ENCODE measurements at regions not wholly inside any gene's neighbourhood (a gene's known extent, or its start where the extent isn't known, plus 50 kb on each side); places are given as distances from the start of the nearest gene placed in this dataset.
A peak's percentile ranks its signal among the peaks of the same experiment; 100 is the strongest.
"Not testable (repeated sequence)": the region's sequence is repeated elsewhere in the genome, so short reads cannot be mapped to it uniquely, and the experiment has no call there.

GRCh38 chr2:156254637-156255067, 77.9 kb downstream of the NR4A2 start:
- not testable (repeated sequence) for DNase-seq; H3K4me3 ChIP-seq (ENCODE audit: low read depth, low read length); H3K27me3 ChIP-seq (ENCODE audit: control insufficient read depth, insufficient read depth, low read length); H3K36me3 Mint-ChIP-seq; H3K9me3 ChIP-seq (ENCODE audit: control insufficient read depth in 2 of 2, low read length in 2 of 2); ATAC-seq (ENCODE audit: low read depth in 2 of 2); H3K4me1 ChIP-seq (ENCODE audit: control insufficient read depth, insufficient read depth, low read length, poor library complexity, severe bottlenecking); H3K9me3 Mint-ChIP-seq; H3K4me1 Mint-ChIP-seq; H3K36me3 ChIP-seq (ENCODE audit: control insufficient read depth, insufficient read depth, low read length); H3K27ac Mint-ChIP-seq; H3K27ac ChIP-seq (ENCODE audit: insufficient read depth, low read length, poor library complexity, severe bottlenecking); H3K27me3 Mint-ChIP-seq
- peak overlapping the region; percentile 50 to 91 (median 80) for H3K4me3 Mint-ChIP-seq

GRCh38 chr2:156253765-156254164, 78.8 kb downstream of the NR4A2 start:
- Mint-ChIP-seq H3K27me3 (no peaks in the 10 kb centered on the region), H3K27ac (no peak overlapping the region), H3K4me1 (no peaks in the 10 kb centered on the region), H3K36me3 (no peaks in the 10 kb centered on the region), H3K9me3 (peaks cover 0 to 1% (median 0%) of the 10 kb centered on the region in 7 donors), H3K4me3 (peak overlapping the region in 3 of 4 donors; percentile 71 to 91 (median 88))
- Histone ChIP-seq H3K36me3 (ENCODE audit: control insufficient read depth, insufficient read depth, low read length) (no peaks in the 10 kb centered on the region), H3K27me3 (ENCODE audit: control insufficient read depth, insufficient read depth, low read length) (no peaks in the 10 kb centered on the region), H3K9me3 (ENCODE audit: control insufficient read depth in 2 of 2, low read length in 2 of 2) (no peaks in the 10 kb centered on the region), H3K27ac (ENCODE audit: insufficient read depth, low read length, poor library complexity, severe bottlenecking) (no peak overlapping the region), H3K4me1 (ENCODE audit: control insufficient read depth, insufficient read depth, low read length, poor library complexity, severe bottlenecking) (no peaks in the 10 kb centered on the region), H3K4me3 (ENCODE audit: low read depth, low read length) (no peak overlapping the region)
- DNase-seq (no peak), ATAC-seq (ENCODE audit: low read depth in 2 of 2) (no peak)

- Histone ChIP-seq H3K27ac (ENCODE audit: insufficient read depth, low read length, poor library complexity, severe bottlenecking) (no peak overlapping the region), H3K4me1 (ENCODE audit: control insufficient read depth, insufficient read depth, low read length, poor library complexity, severe bottlenecking) (no peaks in the 10 kb centered on the region), H3K4me3 (ENCODE audit: low read depth, low read length) (no peak overlapping the region), H3K27me3 (ENCODE audit: control insufficient read depth, insufficient read depth, low read length) (no peaks in the 10 kb centered on the region), H3K36me3 (ENCODE audit: control insufficient read depth, insufficient read depth, low read length) (no peaks in the 10 kb centered on the region), H3K9me3 (ENCODE audit: control insufficient read depth in 2 of 2, low read length in 2 of 2) (no peaks in the 10 kb centered on the region)
- no peak for DNase-seq
- no peaks in the 10 kb centered on the region for H3K36me3 Mint-ChIP-seq
- no peak for ATAC-seq (ENCODE audit: low read depth in 2 of 2)
- H3K27me3 Mint-ChIP-seq, result peaks cover 9% of the 10 kb centered on the region
- H3K9me3 Mint-ChIP-seq, result peaks cover 0 to 3% (median 0%) of the 10 kb centered on the region in 7 donors
- no peaks in the 10 kb centered on the region for H3K4me1 Mint-ChIP-seq
- no peak overlapping the region for H3K4me3 Mint-ChIP-seq
- no peak overlapping the region for H3K27ac Mint-ChIP-seq
Observed at GRCh38 chr2:156242874-156243273, 89.6 kb downstream of the NR4A2 start.

DNA sequence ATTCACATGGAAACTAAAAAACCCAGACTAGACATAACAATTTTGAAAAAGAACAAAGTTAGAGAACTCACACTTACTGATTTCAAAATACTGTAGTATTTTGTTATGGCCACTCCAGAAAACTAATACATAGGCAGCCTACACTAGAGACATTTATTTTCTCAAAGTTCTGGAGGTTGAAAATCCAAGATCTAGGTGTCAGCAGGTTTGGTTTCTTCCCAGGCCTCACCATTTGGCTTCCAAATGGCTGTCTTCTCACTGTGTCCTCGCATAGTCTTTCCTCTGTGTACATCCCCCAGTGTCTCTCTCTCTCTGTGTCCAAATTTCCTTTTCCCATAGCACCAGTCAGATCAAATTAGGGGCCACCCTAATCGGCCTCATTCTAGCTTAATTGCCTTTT, 95.0 kb downstream of the NR4A2 start:
- Histone ChIP-seq H3K4me3 (ENCODE audit: low read depth, low read length) (no peak overlapping the region), H3K27me3 (ENCODE audit: control insufficient read depth, insufficient read depth, low read length) (no peaks in the 10 kb centered on the region), H3K36me3 (ENCODE audit: control insufficient read depth, insufficient read depth, low read length) (no peaks in the 10 kb centered on the region), H3K4me1 (ENCODE audit: control insufficient read depth, insufficient read depth, low read length, poor library complexity, severe bottlenecking) (no peaks in the 10 kb centered on the region), H3K27ac (ENCODE audit: insufficient read depth, low read length, poor library complexity, severe bottlenecking) (no peak overlapping the region), H3K9me3 (ENCODE audit: control insufficient read depth in 2 of 2, low read length in 2 of 2) (no peaks in the 10 kb centered on the region)
- H3K27me3 Mint-ChIP-seq, result no peaks in the 10 kb centered on the region
- H3K9me3 Mint-ChIP-seq, result peaks cover 3 to 13% (median 4%) of the 10 kb centered on the region in 7 donors
- H3K36me3 Mint-ChIP-seq, result no peaks in the 10 kb centered on the region
- H3K27ac Mint-ChIP-seq, result no peak overlapping the region
- no peak overlapping the region for H3K4me3 Mint-ChIP-seq
- no peaks in the 10 kb centered on the region for H3K4me1 Mint-ChIP-seq
- no peak for DNase-seq
- ATAC-seq (ENCODE audit: low read depth in 2 of 2), result no peak

GRCh38 chr2:156229724-156230362, 102.7 kb downstream of the NR4A2 start:
- Histone ChIP-seq H3K4me1 (ENCODE audit: control insufficient read depth, insufficient read depth, low read length, poor library complexity, severe bottlenecking) (no peaks in the 10 kb centered on the region), H3K36me3 (ENCODE audit: control insufficient read depth, insufficient read depth, low read length) (no peaks in the 10 kb centered on the region), H3K27ac (ENCODE audit: insufficient read depth, low read length, poor library complexity, severe bottlenecking) (no peak overlapping the region), H3K4me3 (ENCODE audit: low read depth, low read length) (no peak overlapping the region), H3K27me3 (ENCODE audit: control insufficient read depth, insufficient read depth, low read length) (no peaks in the 10 kb centered on the region), H3K9me3 (ENCODE audit: control insufficient read depth in 2 of 2, low read length in 2 of 2) (peaks cover 0 to 4% of the 10 kb centered on the region in 2 experiments)
- no peaks in the 10 kb centered on the region for H3K4me1 Mint-ChIP-seq
- H3K36me3 Mint-ChIP-seq, result peaks cover 4% of the 10 kb centered on the region
- no peak overlapping the region for H3K4me3 Mint-ChIP-seq
- ATAC-seq (ENCODE audit: low read depth in 2 of 2) (no peak), DNase-seq (no peak)
- no peak overlapping the region for H3K27ac Mint-ChIP-seq
- H3K27me3 Mint-ChIP-seq, result no peaks in the 10 kb centered on the region
- H3K9me3 Mint-ChIP-seq, result peaks cover 0 to 29% (median 10%) of the 10 kb centered on the region in 7 donors

DNA sequence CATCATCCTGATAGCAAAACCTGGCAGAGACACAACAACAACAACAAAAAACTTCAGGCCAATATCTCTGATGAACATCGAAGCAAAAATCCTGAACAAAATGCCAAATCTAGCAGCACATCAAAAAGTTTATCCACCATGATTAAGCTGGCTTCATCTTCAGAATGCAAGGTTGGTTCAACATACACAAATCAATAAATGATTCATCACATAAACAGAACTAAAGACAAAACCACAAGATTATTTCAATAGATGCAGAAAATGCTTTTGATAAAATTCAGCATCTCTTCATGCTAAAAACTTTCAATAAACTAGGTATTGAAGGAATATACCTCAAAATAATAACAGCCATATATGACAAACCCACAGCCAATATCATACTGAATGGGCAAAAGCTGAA, 109.2 kb downstream of the NR4A2 start:
- H3K36me3 Mint-ChIP-seq; ATAC-seq (ENCODE audit: low read depth in 2 of 2); H3K27me3 ChIP-seq (ENCODE audit: control insufficient read depth, insufficient read depth, low read length); H3K4me3 Mint-ChIP-seq; H3K4me3 ChIP-seq (ENCODE audit: low read depth, low read length); H3K4me1 Mint-ChIP-seq; H3K27me3 Mint-ChIP-seq; DNase-seq; H3K4me1 ChIP-seq (ENCODE audit: control insufficient read depth, insufficient read depth, low read length, poor library complexity, severe bottlenecking); H3K27ac Mint-ChIP-seq; H3K27ac ChIP-seq (ENCODE audit: insufficient read depth, low read length, poor library complexity, severe bottlenecking); H3K36me3 ChIP-seq (ENCODE audit: control insufficient read depth, insufficient read depth, low read length); H3K9me3 ChIP-seq (ENCODE audit: control insufficient read depth in 2 of 2, low read length in 2 of 2): not testable (repeated sequence)
- peaks cover 0 to 43% (median 13%) of the 10 kb centered on the region in 7 donors for H3K9me3 Mint-ChIP-seq

DNA sequence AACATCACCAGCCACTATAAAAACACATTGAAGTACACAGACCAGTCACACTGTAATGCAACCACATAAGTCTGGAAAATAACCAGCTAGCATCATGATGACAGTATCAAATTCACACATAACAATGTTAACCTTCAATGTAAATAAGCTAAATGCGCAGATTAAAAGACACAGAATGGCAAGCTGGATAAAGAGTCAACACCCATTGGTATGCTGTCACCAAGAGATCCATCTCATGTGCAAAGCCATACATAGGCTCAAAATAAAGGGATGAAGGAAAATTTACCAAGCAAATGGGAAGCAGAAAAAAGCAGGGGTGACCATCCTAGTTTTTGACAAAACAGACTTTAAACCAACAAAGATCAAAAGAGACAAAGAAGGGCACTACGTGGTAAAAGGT, 110.8 kb downstream of the NR4A2 start:
- Histone ChIP-seq H3K4me1 (ENCODE audit: control insufficient read depth, insufficient read depth, low read length, poor library complexity, severe bottlenecking) (no peaks in the 10 kb centered on the region), H3K27me3 (ENCODE audit: control insufficient read depth, insufficient read depth, low read length) (no peaks in the 10 kb centered on the region), H3K36me3 (ENCODE audit: control insufficient read depth, insufficient read depth, low read length) (no peaks in the 10 kb centered on the region), H3K27ac (ENCODE audit: insufficient read depth, low read length, poor library complexity, severe bottlenecking) (no peak overlapping the region), H3K4me3 (ENCODE audit: low read depth, low read length) (no peak overlapping the region), H3K9me3 (ENCODE audit: control insufficient read depth in 2 of 2, low read length in 2 of 2) (no peaks in the 10 kb centered on the region)
- no peak overlapping the region for H3K27ac Mint-ChIP-seq
- no peaks in the 10 kb centered on the region for H3K4me1 Mint-ChIP-seq
- no peaks in the 10 kb centered on the region for H3K27me3 Mint-ChIP-seq
- ATAC-seq (ENCODE audit: low read depth in 2 of 2) (no peak), DNase-seq (no peak)
- H3K4me3 Mint-ChIP-seq, result no peak overlapping the region
- H3K36me3 Mint-ChIP-seq, result peaks cover 4% of the 10 kb centered on the region
- H3K9me3 Mint-ChIP-seq, result peaks cover 0 to 43% (median 13%) of the 10 kb centered on the region in 7 donors

DNA sequence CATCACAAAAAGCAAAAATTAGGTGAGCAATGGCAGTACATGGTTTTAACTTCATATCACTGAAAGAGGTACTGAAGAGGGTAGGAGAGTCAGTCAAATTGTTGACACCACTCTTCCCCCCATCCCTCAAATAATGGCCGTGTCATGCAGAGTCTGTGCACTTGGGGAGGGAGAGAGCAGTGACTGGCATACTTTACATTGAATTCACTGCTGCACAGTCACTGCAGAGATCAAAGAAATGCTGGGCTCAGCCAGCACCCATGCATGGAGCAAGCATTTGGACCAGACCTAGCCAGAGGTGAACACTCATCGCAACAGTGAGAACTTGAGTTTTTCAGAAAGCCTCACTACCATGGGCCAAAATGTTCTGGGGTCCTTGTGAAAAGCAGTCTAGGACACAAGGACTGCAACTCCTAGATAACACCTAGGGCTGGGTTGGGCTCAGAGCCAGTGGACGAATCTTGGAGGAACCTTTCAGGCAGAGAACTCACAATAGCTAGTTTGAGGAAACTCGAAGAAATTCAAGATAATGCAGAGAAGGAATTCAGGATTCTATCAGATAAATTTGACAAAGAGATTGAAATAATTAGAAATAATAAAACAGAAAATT, 112.9 kb downstream of the NR4A2 start:
- H3K36me3 Mint-ChIP-seq, result peaks cover 4% of the 10 kb centered on the region
- peaks cover 0 to 41% (median 13%) of the 10 kb centered on the region in 7 donors for H3K9me3 Mint-ChIP-seq
- Histone ChIP-seq H3K9me3 (ENCODE audit: control insufficient read depth in 2 of 2, low read length in 2 of 2) (no peaks in the 10 kb centered on the region), H3K27me3 (ENCODE audit: control insufficient read depth, insufficient read depth, low read length) (no peaks in the 10 kb centered on the region), H3K4me3 (ENCODE audit: low read depth, low read length) (no peak overlapping the region), H3K36me3 (ENCODE audit: control insufficient read depth, insufficient read depth, low read length) (no peaks in the 10 kb centered on the region), H3K4me1 (ENCODE audit: control insufficient read depth, insufficient read depth, low read length, poor library complexity, severe bottlenecking) (no peaks in the 10 kb centered on the region), H3K27ac (ENCODE audit: insufficient read depth, low read length, poor library complexity, severe bottlenecking) (no peak overlapping the region)
- ATAC-seq (ENCODE audit: low read depth in 2 of 2), result no peak
- peaks cover 7% of the 10 kb centered on the region for H3K27me3 Mint-ChIP-seq
- no peak for DNase-seq
- H3K4me1 Mint-ChIP-seq, result no peaks in the 10 kb centered on the region
- no peak overlapping the region for H3K4me3 Mint-ChIP-seq
- H3K27ac Mint-ChIP-seq, result peak overlapping the region in 1 of 3 donors; percentile 30

Data from CD4-positive, CD25-positive, alpha-beta regulatory T cell (primary cell).